Thymus (tissue), 11 donors: ENCODE measurements at regions not wholly inside any gene's neighbourhood (a gene's known extent, or its start where the extent isn't known, plus 50 kb on each side); places are given as distances from the start of the nearest gene placed in this dataset.

ENCODE experiments used
- DNase-seq, 9 donors: peaks; one replicate each; pipeline ENCODE4 v3.0.0-alpha.2; 2013; ENCODE audit warnings: low spot score in 9 of 9, low read depth in 6 of 9, missing footprints in 1 of 9
- H3K27ac ChIP-seq, 2 donors: one replicate each; pipeline ENCODE4 v1.5.1; 2013; ENCODE audit warnings: control low read depth in 1 of 2, low read depth in 1 of 2, low read length in 1 of 2, mild to moderate bottlenecking in 1 of 2, moderate library complexity in 1 of 2
- H3K27me3 ChIP-seq, 2 donors: one replicate each; pipeline ENCODE4 v1.5.1; 2013; ENCODE audit warnings: low read length in 1 of 2; ENCODE audit not compliant: control insufficient read depth in 2 of 2, insufficient read depth in 1 of 2
- H3K36me3 ChIP-seq, 2 donors: one replicate each; pipeline ENCODE4 v1.5.1; 2013; ENCODE audit warnings: low read length in 1 of 2, mild to moderate bottlenecking in 1 of 2, moderate library complexity in 1 of 2; ENCODE audit not compliant: control insufficient read depth in 2 of 2, insufficient read depth in 2 of 2
- H3K4me1 ChIP-seq, 2 donors: one replicate each; pipeline ENCODE4 v1.5.1; 2013; ENCODE audit warnings: low read length in 2 of 2; ENCODE audit not compliant: control insufficient read depth in 2 of 2, insufficient read depth in 2 of 2
- H3K4me3 ChIP-seq, 2 donors: one replicate each; pipeline ENCODE4 v1.5.1; 2013; ENCODE audit warnings: low read length in 2 of 2, control low read depth in 1 of 2, mild to moderate bottlenecking in 1 of 2
- H3K9me3 ChIP-seq, 2 donors: one replicate each; pipeline ENCODE4 v1.5.1; 2013; ENCODE audit warnings: low read length in 1 of 2, mild to moderate bottlenecking in 1 of 2; ENCODE audit not compliant: control insufficient read depth in 2 of 2, insufficient read depth in 1 of 2
- WGBS: extraction: QIAGEN DNeasy Blood & Tissue Kit; methylation state at CpG from one replicate; pipeline ENCODE4 v1.1.7; 2013; 5-methylcytosine and 5-hydroxymethylcytosine counted together
- donor health status: healthy.

GRCh38 chr10:28822719-28823464 is 145.6 kb downstream of the BAMBI start:
- H3K4me1 ChIP-seq = no peaks in the 10 kb centered on the region
- no peak for DNase-seq
- no peaks in the 10 kb centered on the region for H3K9me3 ChIP-seq
- H3K36me3 ChIP-seq = no peaks in the 10 kb centered on the region
- 84% methylated on average over 12 of the region's 12 CpGs for WGBS
- no peak overlapping the region for H3K4me3 ChIP-seq
- no peak overlapping the region for H3K27ac ChIP-seq
- H3K27me3 ChIP-seq = no peaks in the 10 kb centered on the region

GRCh38 chr10:28823501-28824075 is 146.3 kb downstream of the BAMBI start:
- H3K27ac ChIP-seq = no peak overlapping the region
- H3K4me3 ChIP-seq = no peak overlapping the region
- no peaks in the 10 kb centered on the region for H3K27me3 ChIP-seq
- H3K36me3 ChIP-seq = no peaks in the 10 kb centered on the region
- H3K4me1 ChIP-seq = no peaks in the 10 kb centered on the region
- DNase-seq = no peak
- no peaks in the 10 kb centered on the region for H3K9me3 ChIP-seq
- WGBS = 66% methylated on average over 1 of the region's 1 CpG

- Histone ChIP-seq H3K4me3 (no peak overlapping the region), H3K9me3 (no peaks in the 10 kb centered on the region), H3K36me3 (no peaks in the 10 kb centered on the region), H3K27ac (no peak overlapping the region), H3K4me1 (no peaks in the 10 kb centered on the region), H3K27me3 (no peaks in the 10 kb centered on the region)
- no peak for DNase-seq
- 94% methylated on average over 4 of the region's 4 CpGs for WGBS
Observed at GRCh38 chr10:28833313-28833712, 156.0 kb downstream of the BAMBI start.

- no peaks in the 10 kb centered on the region for H3K36me3 ChIP-seq
- no peak for DNase-seq
- no peaks in the 10 kb centered on the region for H3K4me1 ChIP-seq
- H3K4me3 ChIP-seq = no peak overlapping the region
- H3K9me3 ChIP-seq = no peaks in the 10 kb centered on the region
- no peaks in the 10 kb centered on the region for H3K27me3 ChIP-seq
- H3K27ac ChIP-seq = no peak overlapping the region
Observed at GRCh38 chr10:28836435-28836743, 159.1 kb downstream of the BAMBI start.

GRCh38 chr10:28837613-28838390 is 160.5 kb downstream of the BAMBI start:
- 89% methylated on average over 3 of the region's 3 CpGs for WGBS
- no peaks in the 10 kb centered on the region for H3K27me3 ChIP-seq
- H3K4me1 ChIP-seq = no peaks in the 10 kb centered on the region
- no peaks in the 10 kb centered on the region for H3K36me3 ChIP-seq
- H3K4me3 ChIP-seq = no peak overlapping the region
- no peaks in the 10 kb centered on the region for H3K9me3 ChIP-seq
- H3K27ac ChIP-seq = no peak overlapping the region
- no peak for DNase-seq

GRCh38 chr10:28838908-28839307 is 161.6 kb downstream of the BAMBI start:
- H3K36me3 ChIP-seq = no peaks in the 10 kb centered on the region
- 95% methylated on average over 2 of the region's 2 CpGs for WGBS
- H3K27me3 ChIP-seq = no peaks in the 10 kb centered on the region
- H3K9me3 ChIP-seq = no peaks in the 10 kb centered on the region
- no peak overlapping the region for H3K4me3 ChIP-seq
- no peak for DNase-seq
- H3K4me1 ChIP-seq = no peaks in the 10 kb centered on the region
- no peak overlapping the region for H3K27ac ChIP-seq

GRCh38 chr10:28839600-28840007 is 162.3 kb downstream of the BAMBI start:
- H3K27me3 ChIP-seq = no peaks in the 10 kb centered on the region
- WGBS = 82% methylated on average over 6 of the region's 6 CpGs
- H3K4me3 ChIP-seq = no peak overlapping the region
- no peak overlapping the region for H3K27ac ChIP-seq
- no peaks in the 10 kb centered on the region for H3K4me1 ChIP-seq
- DNase-seq = no peak
- no peaks in the 10 kb centered on the region for H3K36me3 ChIP-seq
- no peaks in the 10 kb centered on the region for H3K9me3 ChIP-seq

GRCh38 chr10:28840202-28840601 is 162.9 kb downstream of the BAMBI start:
- no peaks in the 10 kb centered on the region for H3K36me3 ChIP-seq
- H3K27ac ChIP-seq = no peak overlapping the region
- no peak for DNase-seq
- no peaks in the 10 kb centered on the region for H3K9me3 ChIP-seq
- H3K27me3 ChIP-seq = no peaks in the 10 kb centered on the region
- no peaks in the 10 kb centered on the region for H3K4me1 ChIP-seq
- H3K4me3 ChIP-seq = no peak overlapping the region
- 97% methylated on average over 6 of the region's 6 CpGs for WGBS

- peaks cover 0 to 3% of the 10 kb centered on the region in 2 donors for H3K9me3 ChIP-seq
- H3K36me3 ChIP-seq = no peaks in the 10 kb centered on the region
- WGBS = 94% methylated on average over 4 of the region's 4 CpGs
- H3K27me3 ChIP-seq = no peaks in the 10 kb centered on the region
- no peak overlapping the region for H3K4me3 ChIP-seq
- no peak for DNase-seq
- H3K4me1 ChIP-seq = no peaks in the 10 kb centered on the region
- no peak overlapping the region for H3K27ac ChIP-seq
Observed at GRCh38 chr10:28840971-28841370, 163.7 kb downstream of the BAMBI start.
